ENCODE measurements at regions not wholly inside any gene's neighbourhood (a gene's known extent, or its start where the extent isn't known, plus 50 kb on each side); places are given as distances from the start of the nearest gene placed in this dataset.
"Not testable (repeated sequence)": the region's sequence is repeated elsewhere in the genome, so short reads cannot be mapped to it uniquely, and the experiment has no call there.

- no peak for TF ChIP-seq EMX1 (CRISPR knock-in tag; IDR thresholded peaks at IDR 0.05)
Measured at GRCh38 chr7:81294897-81295515, 376.2 kb upstream of the SEMA3C start (continued).

GRCh38 chr7:81293806-81294205 lies 375.0 kb upstream of the SEMA3C start:
- Mint-ChIP-seq H3K4me3 (no peak overlapping the region), H3K36me3 (no peaks in the 10 kb centered on the region), H3K9me3 (peaks cover 6% of the 10 kb centered on the region; the same call in 1 of the 2 replicates), H3K4me1 (no peaks in the 10 kb centered on the region), H3K27me3 (ENCODE audit: low read depth) (no peaks in the 10 kb centered on the region), H3K27ac (no peak overlapping the region)
- CTCF ChIA-PET: interaction anchor here (1.4 kb wide), 1 partner anchor 176 kb away, joined by 4 read pairs; no protein-coding TSS in a partner anchor
- no peak for ATAC-seq
- TF ChIP-seq MYBL2 (CRISPR knock-in tag; IDR thresholded peaks at IDR 0.05) (no peak), ZNF423 (CRISPR knock-in tag; IDR thresholded peaks at IDR 0.05) (no peak), HMGXB4 (CRISPR knock-in tag; IDR thresholded peaks at IDR 0.05) (no peak), ZNF396 (CRISPR knock-in tag; IDR thresholded peaks at IDR 0.05; ENCODE audit: borderline replicate concordance) (no peak), ZNF121 (CRISPR knock-in tag; IDR thresholded peaks at IDR 0.05) (no peak), ELF4 (CRISPR knock-in tag; IDR thresholded peaks at IDR 0.05; ENCODE audit: low read depth) (no peak), E2F1 (CRISPR knock-in tag; IDR thresholded peaks at IDR 0.05) (no peak), FOXP4 (CRISPR knock-in tag; IDR thresholded peaks at IDR 0.05) (no peak), GRHL2 (CRISPR knock-in tag; IDR thresholded peaks at IDR 0.05; ENCODE audit: insufficient replicate concordance, severe bottlenecking) (no peak)
- POLR2A ChIA-PET: no interaction called here
- DNase-seq (ENCODE audit: low spot score): no peak

GRCh38 chr7:81286754-81287153 lies 367.9 kb upstream of the SEMA3C start:
- H3K4me3 Mint-ChIP-seq; ATAC-seq; H3K27ac Mint-ChIP-seq; POLR2A ChIA-PET; H3K27me3 Mint-ChIP-seq (ENCODE audit: low read depth); H3K36me3 Mint-ChIP-seq; H3K4me1 Mint-ChIP-seq; DNase-seq (ENCODE audit: low spot score); CTCF ChIA-PET: not testable (repeated sequence)
- peaks cover 16% of the 10 kb centered on the region for H3K9me3 Mint-ChIP-seq

GRCh38 chr7:81285142-81285871 lies 366.5 kb upstream of the SEMA3C start:
- no peak overlapping the region for H3K27ac Mint-ChIP-seq
- ATAC-seq (no peak), DNase-seq (ENCODE audit: low spot score) (no peak)
- H3K4me3 Mint-ChIP-seq: no peak overlapping the region
- peaks cover 16% of the 10 kb centered on the region for H3K9me3 Mint-ChIP-seq
- 0 out of 2 replicates have a peak, but pooled peaks cover 2% of the 10 kb centered on the region for H3K36me3 Mint-ChIP-seq
- CTCF ChIA-PET: no interaction called here
- H3K27me3 Mint-ChIP-seq (ENCODE audit: low read depth): no peaks in the 10 kb centered on the region
- POLR2A ChIA-PET: no interaction called here
- H3K4me1 Mint-ChIP-seq: no peaks in the 10 kb centered on the region
- TF ChIP-seq NFATC4 (CRISPR knock-in tag; IDR thresholded peaks at IDR 0.05) (no peak), ZNF512 (CRISPR knock-in tag; IDR thresholded peaks at IDR 0.05; ENCODE audit: borderline replicate concordance) (no peak), ERG (CRISPR knock-in tag; IDR thresholded peaks at IDR 0.05) (no peak), ZSCAN18 (CRISPR knock-in tag; IDR thresholded peaks at IDR 0.05) (no peak), NFE2L1 (CRISPR knock-in tag; IDR thresholded peaks at IDR 0.05) (no peak), GTF2I (CRISPR knock-in tag; conservative IDR thresholded peaks at IDR 0.05) (no peak), NR2C2 (CRISPR knock-in tag; IDR thresholded peaks at IDR 0.05) (no peak), IRF1 (CRISPR knock-in tag; IDR thresholded peaks at IDR 0.05) (no peak), EMX1 (CRISPR knock-in tag; IDR thresholded peaks at IDR 0.05) (no peak), JUN (CRISPR knock-in tag; IDR thresholded peaks at IDR 0.05) (no peak)
